H54 (cell line): ENCODE measurements at regions not wholly inside any gene's neighbourhood (a gene's known extent, or its start where the extent isn't known, plus 50 kb on each side); places are given as distances from the start of the nearest gene placed in this dataset.
"Not testable (repeated sequence)": the region's sequence is repeated elsewhere in the genome, so short reads cannot be mapped to it uniquely, and the experiment has no call there.

Experiments used
- DNase-seq: peaks from one replicate; pipeline ENCODE4 v3.0.0; 2011; ENCODE audit warnings: low spot score, mixed read lengths; ENCODE audit not compliant: insufficient read length
- FAIRE-seq: peaks from 3 replicates; lab custom pipeline; 2011; peaks lifted over from hg19 to GRCh38; lab: Jason Lieb, UNC
- POLR2A ChIP-seq: IDR thresholded peaks from 2 replicates; pipeline ENCODE4 v1.6.1; 2011; ENCODE audit warnings: low read depth, mild to moderate bottlenecking, low read length

DNA sequence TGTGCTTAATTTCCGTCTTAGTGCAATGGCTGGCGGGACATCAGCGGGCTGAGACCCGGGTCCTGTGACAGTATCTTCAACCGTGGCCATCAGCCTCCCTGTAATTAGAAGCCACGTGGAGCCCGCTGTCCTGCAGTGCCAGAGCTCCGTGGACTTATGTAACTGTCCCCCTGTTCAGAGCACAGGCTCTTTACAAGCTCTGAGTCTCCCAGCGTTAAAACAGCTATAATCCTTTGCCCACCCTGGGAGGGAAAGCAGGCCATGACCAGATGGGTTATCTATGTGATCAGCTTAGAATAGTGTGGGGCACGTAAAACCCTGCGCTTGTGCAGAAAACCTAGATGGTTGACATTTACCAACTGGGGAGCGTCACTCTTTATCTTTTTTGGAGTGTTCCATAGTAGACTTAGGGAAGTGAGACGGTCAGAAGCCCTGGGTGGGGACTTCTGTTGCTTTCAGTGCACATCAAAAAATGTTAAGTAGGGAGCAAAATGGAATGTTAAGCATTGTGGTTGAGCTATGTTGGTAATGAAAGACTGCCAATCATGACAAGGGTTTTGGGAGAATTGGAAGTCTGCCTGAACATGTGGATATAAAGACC lies 103.5 kb upstream of the CADM1 start:
- DNase-seq (no peak), FAIRE-seq (no peak)
- TF ChIP-seq POLR2A: no peak

DNA sequence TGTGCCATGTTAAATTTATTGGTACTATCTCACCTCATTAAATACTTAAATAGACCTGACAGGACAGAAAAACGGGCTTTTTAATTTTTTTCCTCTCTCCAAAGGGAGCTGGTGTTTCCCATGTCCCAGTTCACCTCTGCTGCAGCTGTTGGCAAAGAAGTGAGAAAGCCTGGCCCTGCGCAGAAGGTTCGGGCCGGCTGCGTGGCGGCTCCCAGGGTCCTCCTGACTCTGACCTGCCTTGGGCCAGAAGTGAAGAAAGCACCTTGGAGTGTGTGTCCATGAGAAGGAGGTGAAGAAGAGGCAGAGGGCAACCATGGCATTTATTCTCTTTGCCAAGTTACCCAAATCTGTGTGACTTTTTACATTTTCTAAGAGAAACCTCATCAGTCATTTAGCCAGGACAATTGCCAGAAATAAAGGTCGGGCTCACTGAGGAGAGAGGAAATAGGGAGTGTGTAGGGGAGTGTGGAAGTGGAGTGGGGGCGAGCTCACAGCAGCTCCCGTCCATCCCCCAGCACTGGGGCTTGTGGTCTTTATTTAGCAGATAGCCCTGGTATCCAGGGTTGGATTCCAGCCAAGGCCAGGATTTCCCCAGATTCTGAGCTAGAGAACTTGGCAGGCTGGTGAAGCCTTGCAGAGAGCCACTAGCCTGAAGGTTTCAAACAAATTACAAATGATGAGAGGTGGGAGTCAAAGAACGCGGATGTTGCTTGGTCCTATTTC lies 102.4 kb upstream of the CADM1 start:
- TF ChIP-seq POLR2A: no peak
- FAIRE-seq (no peak), DNase-seq (no peak)

DNA sequence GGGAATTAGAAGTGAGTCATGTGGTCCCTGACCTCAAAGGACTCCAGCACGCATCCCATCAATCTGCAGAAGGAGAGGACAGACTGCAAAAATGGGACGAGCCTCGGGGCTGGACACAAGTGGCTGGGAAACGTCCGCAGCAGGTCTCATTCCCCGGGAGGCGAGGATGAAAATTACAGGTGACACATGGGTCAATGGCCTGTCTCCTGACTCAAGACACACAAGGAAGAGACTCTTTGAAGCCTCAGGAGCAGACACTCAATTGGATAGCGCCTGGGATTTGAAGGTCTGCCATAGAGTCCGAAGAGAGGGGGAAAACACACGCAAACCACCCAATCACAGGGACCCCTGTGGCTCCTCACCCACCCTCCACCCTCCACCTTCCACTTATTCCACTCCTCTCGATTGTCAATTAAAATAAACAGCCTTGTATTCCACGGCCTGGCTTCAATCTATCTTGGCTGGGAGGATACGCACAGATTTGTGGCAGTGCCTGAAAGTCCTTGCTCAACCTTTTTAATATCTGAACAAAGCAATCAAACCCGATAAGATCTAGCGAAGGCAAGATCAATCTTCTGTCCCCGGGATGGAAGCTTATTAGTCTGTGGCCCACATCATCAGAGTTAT lies 101.8 kb upstream of the CADM1 start:
- FAIRE-seq: no peak
- TF ChIP-seq POLR2A: no peak
- no peak for DNase-seq

DNA sequence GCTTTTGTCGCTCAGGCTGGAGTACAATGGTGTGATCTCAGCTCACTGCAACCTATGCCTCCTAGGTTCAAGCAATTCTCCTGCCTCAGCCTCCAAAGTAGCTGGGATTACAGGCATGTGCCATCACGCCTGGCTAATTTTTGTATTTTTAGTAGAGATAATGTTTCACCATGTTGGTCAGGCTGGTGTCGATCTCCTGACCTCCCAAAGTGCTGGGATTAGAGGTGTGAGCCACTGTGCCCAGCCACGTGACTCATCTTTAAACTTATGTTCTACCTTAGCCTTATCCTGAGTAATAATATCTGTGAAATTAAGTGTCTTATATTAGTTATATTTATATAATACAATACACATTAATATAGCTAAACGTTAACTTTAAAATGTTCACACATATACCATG lies 101.2 kb upstream of the CADM1 start:
- FAIRE-seq, DNase-seq: not testable (repeated sequence)

DNA sequence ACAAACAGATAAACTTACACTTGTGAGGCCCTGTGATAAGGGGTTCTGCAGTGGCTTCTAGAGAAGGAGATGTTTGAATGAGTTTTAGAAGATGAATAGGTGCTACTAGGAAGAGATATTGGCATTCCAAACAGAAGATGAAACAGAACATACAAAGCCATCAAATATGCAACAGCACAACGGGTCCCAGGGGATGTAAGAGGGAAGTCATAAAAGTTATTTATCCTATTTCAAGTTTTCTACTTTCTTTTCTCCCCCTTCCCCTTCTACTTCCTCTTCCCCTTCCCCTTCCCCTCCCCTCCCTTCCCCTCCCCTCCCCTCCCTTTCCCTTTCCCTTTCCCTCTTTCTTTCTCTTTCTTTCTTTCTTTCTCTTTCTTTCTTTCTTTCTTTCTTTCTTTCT lies 94.9 kb upstream of the CADM1 start:
- TF ChIP-seq POLR2A: no peak
- FAIRE-seq (no peak), DNase-seq (no peak)

DNA sequence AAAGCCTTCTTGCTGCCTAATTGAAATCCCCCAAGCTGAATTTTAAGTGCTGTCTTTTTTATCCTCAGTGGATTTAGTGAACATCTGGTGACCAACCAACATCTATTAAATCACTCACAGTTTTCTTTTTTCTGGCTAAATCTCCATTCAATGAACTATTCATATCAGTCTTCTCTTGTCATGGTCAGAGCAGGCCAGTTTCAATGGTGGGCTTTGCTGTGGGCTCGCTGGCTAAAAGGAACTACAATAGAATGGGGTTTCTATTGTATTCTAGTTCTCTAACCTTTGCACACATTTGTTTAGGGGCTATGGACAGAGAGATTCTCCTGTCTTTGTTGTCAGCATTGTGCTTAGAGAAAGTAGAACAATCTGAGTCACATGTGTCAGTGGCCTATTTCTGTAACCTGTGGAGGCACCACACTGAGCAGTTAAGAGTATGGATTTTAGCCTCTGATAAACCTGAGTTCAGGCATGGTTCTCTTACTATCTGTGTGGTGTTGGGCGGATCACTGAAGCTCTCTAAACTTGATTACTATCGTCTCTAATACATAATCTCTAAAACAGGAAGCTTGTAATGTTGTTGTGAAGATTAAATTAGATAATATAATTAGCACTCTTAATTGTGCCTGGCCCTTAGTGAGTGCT lies 94.2 kb upstream of the CADM1 start:
- DNase-seq (no peak), FAIRE-seq (no peak)
- TF ChIP-seq POLR2A: no peak

DNA sequence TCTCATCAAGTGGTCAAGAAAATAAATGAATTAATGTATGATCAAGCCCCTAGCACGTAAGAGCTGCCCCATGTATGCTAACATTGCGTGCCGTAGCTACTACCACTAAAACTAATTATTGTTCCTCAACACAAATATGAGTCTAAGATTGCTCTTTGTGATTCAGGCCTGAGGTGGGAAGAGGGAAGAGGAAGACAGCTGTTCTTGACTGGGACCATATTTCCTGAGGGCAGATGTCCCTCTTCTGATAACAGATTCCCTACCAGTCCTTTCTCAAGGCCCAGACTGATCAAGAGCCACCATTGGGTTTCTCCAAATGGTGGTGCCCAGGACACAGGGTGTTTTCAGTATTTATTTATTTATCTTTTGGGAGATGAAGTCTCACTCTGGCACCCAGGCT lies 87.2 kb upstream of the CADM1 start:
- DNase-seq (no peak), FAIRE-seq (no peak)
- no peak for TF ChIP-seq POLR2A

DNA sequence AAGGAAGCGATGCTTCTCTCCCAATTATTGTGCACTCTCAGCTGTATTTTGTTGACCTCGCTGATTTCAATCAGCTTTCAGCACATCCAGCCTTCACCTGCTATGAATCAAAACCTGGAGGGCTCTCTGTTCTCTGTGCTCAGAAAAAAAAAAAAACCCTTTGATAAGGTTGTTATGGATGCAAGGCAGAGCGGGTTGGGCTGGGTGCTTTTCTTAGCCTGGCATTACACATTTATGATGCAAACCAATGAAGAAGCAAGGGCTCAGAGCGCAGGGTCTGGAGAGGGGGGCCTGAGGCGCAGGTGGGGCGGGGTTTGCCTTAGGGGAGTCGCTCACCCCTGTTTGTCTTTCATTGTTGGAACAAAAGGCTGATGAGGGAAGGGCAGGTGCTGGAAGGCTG lies 86.0 kb upstream of the CADM1 start:
- DNase-seq (no peak), FAIRE-seq (no peak)

DNA sequence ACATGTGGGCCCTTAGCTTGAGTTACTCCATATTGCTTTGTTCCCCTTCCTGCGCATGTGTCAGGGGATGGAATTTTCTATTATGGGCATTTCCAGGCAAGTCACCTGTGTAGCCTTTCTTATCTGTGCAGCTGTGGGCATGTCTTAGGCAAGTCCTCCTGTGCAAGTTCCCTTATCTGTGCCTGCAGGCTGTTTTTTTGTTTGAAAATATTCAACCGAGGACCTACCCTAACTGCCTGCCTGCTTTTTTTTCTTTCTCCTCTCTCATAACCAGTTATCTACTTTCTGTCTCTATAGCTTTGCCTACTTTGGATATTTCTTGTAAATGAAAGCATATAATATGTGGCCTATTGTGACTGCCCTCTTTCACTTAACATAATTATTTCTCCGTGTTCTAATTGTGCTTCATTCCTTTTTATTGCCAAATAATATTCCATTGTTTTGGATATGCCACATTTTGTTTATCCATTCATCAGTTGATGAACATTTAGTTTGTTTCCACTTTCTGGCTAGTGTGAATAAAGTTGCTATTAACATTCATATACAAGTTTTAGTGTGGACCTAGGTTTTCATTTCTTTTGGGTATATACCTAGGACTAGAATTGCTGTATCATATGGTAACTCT lies 83.6 kb upstream of the CADM1 start:
- FAIRE-seq: no peak
- no peak for DNase-seq
- TF ChIP-seq POLR2A: no peak

More for the DNA sequence above, 86.0 kb upstream of the CADM1 start:
- no peak for TF ChIP-seq POLR2A

DNA sequence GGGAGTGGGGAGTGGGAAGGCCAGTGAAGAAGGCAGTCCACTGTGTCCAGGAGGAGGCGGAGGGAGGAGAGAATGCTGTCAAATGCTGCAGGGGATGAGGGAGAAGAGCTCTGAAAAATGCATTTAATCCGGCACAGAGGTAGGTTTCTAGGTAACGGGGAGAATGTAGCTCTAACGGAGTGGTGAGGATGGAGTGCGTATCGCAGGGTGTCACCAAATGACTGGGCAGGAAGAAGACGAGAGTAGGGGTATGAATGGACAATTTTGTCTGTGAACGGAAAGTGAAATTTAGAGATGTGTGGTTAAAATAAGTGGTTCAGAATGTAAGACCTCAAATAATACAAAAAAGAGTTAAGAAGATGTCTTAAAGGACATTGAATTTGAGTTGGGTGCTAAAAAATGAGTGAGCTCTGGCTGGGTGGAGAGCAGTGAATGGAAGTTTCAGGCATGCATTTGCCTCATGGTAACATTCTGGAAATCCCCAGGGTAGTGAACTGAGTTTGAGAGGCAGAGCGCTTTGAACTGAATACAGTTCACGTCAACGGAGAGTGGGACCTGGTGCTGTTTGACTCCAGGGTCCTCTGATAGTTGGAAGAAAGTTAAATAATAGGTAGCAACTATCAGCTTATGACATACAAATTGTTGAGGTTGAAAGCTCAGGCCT lies 81.3 kb upstream of the CADM1 start:
- FAIRE-seq (no peak), DNase-seq (no peak)
- no peak for TF ChIP-seq POLR2A

DNA sequence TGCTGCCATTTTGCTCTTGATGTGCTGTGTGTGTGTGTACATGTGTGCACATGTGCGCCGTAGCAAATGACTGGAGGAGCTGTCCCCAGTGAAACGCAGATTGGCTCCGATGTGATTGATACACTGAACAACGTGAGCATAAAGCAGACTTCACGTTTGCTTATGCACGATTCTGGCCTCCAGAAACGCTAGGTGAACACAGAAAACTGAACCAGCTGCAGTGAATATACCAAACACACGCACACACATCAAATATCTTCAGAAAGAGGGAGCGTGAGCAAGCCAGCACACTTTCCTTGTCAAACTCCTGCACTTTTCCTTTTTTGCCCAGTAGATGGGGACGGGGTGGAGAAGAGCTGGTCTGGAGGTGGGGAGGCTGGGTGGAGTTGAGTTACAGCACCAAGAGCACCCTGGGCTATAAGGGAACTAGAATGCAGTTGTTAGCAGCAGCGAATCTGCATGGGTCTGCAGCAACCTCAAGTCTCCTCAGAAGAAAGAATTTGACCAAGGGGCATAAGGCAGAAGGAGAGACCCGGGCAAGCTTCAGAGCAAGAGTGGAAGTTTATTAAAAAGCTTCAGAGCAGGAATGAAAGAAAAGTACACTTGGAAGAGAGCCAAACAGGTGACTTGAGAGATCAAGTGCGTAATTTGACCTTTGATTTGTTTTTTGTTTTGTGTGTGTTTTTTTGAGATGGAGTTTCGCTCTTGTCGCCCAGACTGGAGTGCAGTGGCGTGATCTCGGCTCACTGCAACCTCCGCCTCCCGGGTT lies 77.8 kb upstream of the CADM1 start:
- DNase-seq (no peak), FAIRE-seq (no peak)
- no peak for TF ChIP-seq POLR2A

DNA sequence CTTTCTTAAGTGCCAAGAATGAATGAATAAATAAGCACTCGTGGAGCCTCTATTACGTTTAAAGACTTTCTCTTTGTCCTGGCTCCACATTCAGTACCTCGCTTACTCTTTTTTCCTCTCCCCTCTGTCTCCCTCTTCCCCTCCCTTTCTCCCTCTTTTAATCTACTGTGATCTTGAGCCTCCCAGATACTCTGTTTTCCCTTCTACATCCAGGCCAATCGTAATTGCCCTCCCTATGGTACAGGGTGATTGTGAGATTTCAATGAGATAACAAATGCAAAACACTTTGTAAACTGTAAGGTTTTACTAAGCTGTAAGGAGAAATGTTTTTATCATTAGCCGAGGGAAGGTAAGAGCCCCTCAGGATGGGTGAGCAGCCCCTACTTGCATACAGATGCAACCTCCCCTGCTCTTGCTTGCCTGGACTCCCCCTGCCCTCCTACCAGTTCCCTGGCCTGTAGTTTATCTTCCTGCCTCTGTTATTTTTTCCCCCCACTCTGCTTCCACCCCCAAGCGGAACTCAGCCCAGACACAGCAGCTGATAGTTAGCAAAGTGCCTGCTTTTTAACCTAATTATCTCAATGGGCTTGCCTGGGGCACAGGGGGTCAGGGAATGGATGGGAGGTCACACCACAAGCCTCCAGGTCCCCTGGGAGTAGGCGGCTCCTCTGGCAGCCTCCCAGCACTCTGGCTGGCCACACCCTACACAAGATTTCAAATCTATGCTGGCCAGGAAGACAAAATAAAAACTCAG lies 76.9 kb upstream of the CADM1 start:
- no peak for TF ChIP-seq POLR2A
- FAIRE-seq (no peak), DNase-seq (no peak)
